CD4-positive, CD25-positive, alpha-beta regulatory T cell (primary cell): ENCODE measurements at regions not wholly inside any gene's neighbourhood (a gene's known extent, or its start where the extent isn't known, plus 50 kb on each side); places are given as distances from the start of the nearest gene placed in this dataset.

Experiments used
- ATAC-seq, 2 donors: fragments of 150-1000 bp; cut with Tn5 transposase; one replicate each; pipeline ENCODE4 v1.10.0; 2021; ENCODE audit warnings: low read depth in 2 of 2, moderate number of reproducible peaks in 2 of 2, moderate library complexity in 1 of 2
- DNase-seq, 3 donors: peaks; one replicate each; pipeline versions ENCODE4 v3.0.0 to v3.0.0-alpha.2; 2012 to 2022; ENCODE audit warnings: mixed read lengths in 1 of 3
- H3K27ac ChIP-seq: one replicate; pipeline ENCODE4 v1.7.0; 2013; ENCODE audit warnings: mild to moderate bottlenecking, low read length; ENCODE audit not compliant: insufficient read depth, poor library complexity, severe bottlenecking
- H3K27me3 ChIP-seq: one replicate; pipeline ENCODE4 v1.7.0; 2013; ENCODE audit warnings: low read length; ENCODE audit not compliant: control insufficient read depth, insufficient read depth
- H3K36me3 ChIP-seq: one replicate; pipeline ENCODE4 v1.7.0; 2013; ENCODE audit warnings: mild to moderate bottlenecking, low read length, moderate library complexity; ENCODE audit not compliant: control insufficient read depth, insufficient read depth
- H3K4me1 ChIP-seq: 2 replicates; pipeline ENCODE4 v1.7.0; 2013; ENCODE audit warnings: mild to moderate bottlenecking, low read length; ENCODE audit not compliant: insufficient read depth, control insufficient read depth, poor library complexity, severe bottlenecking
- H3K4me3 ChIP-seq: one replicate; pipeline ENCODE4 v1.7.0; 2013; ENCODE audit warnings: low read depth, mild to moderate bottlenecking, low read length, moderate library complexity
- H3K9me3 ChIP-seq, 2 experiments: 1 replicate in 1 of 2; 2 replicates in 1 of 2; pipeline ENCODE4 v1.7.0; 2013; ENCODE audit warnings: low read length in 2 of 2, mild to moderate bottlenecking in 1 of 2, moderate library complexity in 1 of 2; ENCODE audit not compliant: control insufficient read depth in 2 of 2
- H3K27ac Mint-ChIP-seq, 3 donors: one replicate each; pipeline ENCODE4 v1.8.0; 2020 to 2022; ENCODE audit warnings: mild to moderate bottlenecking in 3 of 3, mixed read lengths in 3 of 3, moderate library complexity in 2 of 3
- H3K27me3 Mint-ChIP-seq: one replicate; pipeline ENCODE4 v1.8.0; 2022; ENCODE audit warnings: mild to moderate bottlenecking, mixed read lengths
- H3K36me3 Mint-ChIP-seq: one replicate; pipeline ENCODE4 v1.8.0; 2020; ENCODE audit warnings: mixed read lengths
- H3K4me1 Mint-ChIP-seq, 4 donors: one replicate each; pipeline ENCODE4 v1.8.0; 2020 to 2022; ENCODE audit warnings: mixed read lengths in 4 of 4, mild to moderate bottlenecking in 1 of 4
- H3K4me3 Mint-ChIP-seq, 4 donors: one replicate each; pipeline ENCODE4 v1.8.0; 2020 to 2022; ENCODE audit warnings: mild to moderate bottlenecking in 4 of 4, mixed read lengths in 4 of 4, moderate library complexity in 3 of 4
- H3K9me3 Mint-ChIP-seq, 7 donors: one replicate each; pipeline ENCODE4 v1.8.0; 2020 to 2022; ENCODE audit warnings: mixed read lengths in 7 of 7, mild to moderate bottlenecking in 3 of 7, moderate library complexity in 2 of 7

GRCh38 chr4:89534356-89534755, 226.8 kb upstream of the GPRIN3 start:
- no peak overlapping the region for H3K27ac Mint-ChIP-seq
- Histone ChIP-seq H3K9me3 (no peaks in the 10 kb centered on the region), H3K27ac (no peak overlapping the region), H3K36me3 (no peaks in the 10 kb centered on the region), H3K27me3 (peaks cover 3% of the 10 kb centered on the region), H3K4me3 (no peak overlapping the region), H3K4me1 (no peaks in the 10 kb centered on the region)
- H3K27me3 Mint-ChIP-seq, result peaks cover 9% of the 10 kb centered on the region
- H3K36me3 Mint-ChIP-seq, result no peaks in the 10 kb centered on the region
- H3K9me3 Mint-ChIP-seq, result peaks cover 0 to 5% (median 1%) of the 10 kb centered on the region in 7 donors
- no peak overlapping the region for H3K4me3 Mint-ChIP-seq
- no peak for DNase-seq
- no peak for ATAC-seq
- peaks cover 0 to 3% (median 0%) of the 10 kb centered on the region in 4 donors for H3K4me1 Mint-ChIP-seq

GRCh38 chr4:89531932-89532640, 224.5 kb upstream of the GPRIN3 start:
- H3K27me3 Mint-ChIP-seq, result peaks cover 13% of the 10 kb centered on the region
- peaks cover 0 to 13% (median 6%) of the 10 kb centered on the region in 4 donors for H3K4me1 Mint-ChIP-seq
- H3K27ac Mint-ChIP-seq, result no peak overlapping the region
- H3K4me3 Mint-ChIP-seq, result no peak overlapping the region
- peaks cover 0 to 5% (median 0%) of the 10 kb centered on the region in 7 donors for H3K9me3 Mint-ChIP-seq
- Histone ChIP-seq H3K9me3 (no peaks in the 10 kb centered on the region), H3K27ac (no peak overlapping the region), H3K27me3 (peaks cover 3% of the 10 kb centered on the region), H3K4me1 (no peaks in the 10 kb centered on the region), H3K4me3 (no peak overlapping the region), H3K36me3 (no peaks in the 10 kb centered on the region)
- H3K36me3 Mint-ChIP-seq, result no peaks in the 10 kb centered on the region
- ATAC-seq (no peak), DNase-seq (no peak)

- peaks cover 0 to 13% (median 6%) of the 10 kb centered on the region in 4 donors for H3K4me1 Mint-ChIP-seq
- Histone ChIP-seq H3K27me3 (peaks cover 8% of the 10 kb centered on the region), H3K4me1 (no peaks in the 10 kb centered on the region), H3K27ac (no peak overlapping the region), H3K4me3 (no peak overlapping the region), H3K9me3 (no peaks in the 10 kb centered on the region), H3K36me3 (no peaks in the 10 kb centered on the region)
- H3K36me3 Mint-ChIP-seq, result no peaks in the 10 kb centered on the region
- DNase-seq (peak in 2 of 3 donors; percentile 5 to 47), ATAC-seq (peak; percentile 34 to 71)
- peaks cover 21% of the 10 kb centered on the region for H3K27me3 Mint-ChIP-seq
- peak overlapping the region in 1 of 3 donors; percentile 44 for H3K27ac Mint-ChIP-seq
- H3K4me3 Mint-ChIP-seq, result peak overlapping the region in 1 of 4 donors; percentile 18
- peaks cover 0 to 3% (median 0%) of the 10 kb centered on the region in 7 donors for H3K9me3 Mint-ChIP-seq
Measured at GRCh38 chr4:89528526-89529133, 221.0 kb upstream of the GPRIN3 start.

GRCh38 chr4:89521826-89522225, 214.2 kb upstream of the GPRIN3 start:
- peaks cover 21% of the 10 kb centered on the region for H3K27me3 ChIP-seq
- no peak overlapping the region for H3K27ac Mint-ChIP-seq
- no peak overlapping the region for H3K4me3 Mint-ChIP-seq
- H3K4me3 ChIP-seq, result no peak overlapping the region
- no peaks in the 10 kb centered on the region for H3K9me3 ChIP-seq
- no peaks in the 10 kb centered on the region for H3K4me1 ChIP-seq
- no peaks in the 10 kb centered on the region for H3K36me3 Mint-ChIP-seq
- DNase-seq, result no peak
- peaks cover 0 to 3% (median 0%) of the 10 kb centered on the region in 7 donors for H3K9me3 Mint-ChIP-seq
- no peak for ATAC-seq
- no peaks in the 10 kb centered on the region for H3K36me3 ChIP-seq
- H3K27ac ChIP-seq, result no peak overlapping the region
- peaks cover 0 to 3% (median 0%) of the 10 kb centered on the region in 4 donors for H3K4me1 Mint-ChIP-seq
- H3K27me3 Mint-ChIP-seq, result peaks cover 35% of the 10 kb centered on the region

GRCh38 chr4:89519771-89520320, 212.2 kb upstream of the GPRIN3 start:
- Histone ChIP-seq H3K4me1 (no peaks in the 10 kb centered on the region), H3K27ac (no peak overlapping the region), H3K9me3 (no peaks in the 10 kb centered on the region), H3K4me3 (no peak overlapping the region), H3K36me3 (no peaks in the 10 kb centered on the region), H3K27me3 (peaks cover 24% of the 10 kb centered on the region)
- Mint-ChIP-seq H3K4me3 (no peak overlapping the region), H3K36me3 (no peaks in the 10 kb centered on the region), H3K27me3 (peaks cover 47% of the 10 kb centered on the region), H3K4me1 (no peaks in the 10 kb centered on the region), H3K9me3 (peaks cover 0 to 3% (median 0%) of the 10 kb centered on the region in 7 donors), H3K27ac (no peak overlapping the region)
- DNase-seq, result no peak
- ATAC-seq, result no peak

- DNase-seq (no peak), ATAC-seq (no peak)
- no peak overlapping the region for H3K27ac Mint-ChIP-seq
- peaks cover 24% of the 10 kb centered on the region for H3K27me3 ChIP-seq
- H3K36me3 Mint-ChIP-seq, result no peaks in the 10 kb centered on the region
- no peak overlapping the region for H3K27ac ChIP-seq
- H3K4me1 ChIP-seq, result no peaks in the 10 kb centered on the region
- H3K4me3 Mint-ChIP-seq, result no peak overlapping the region
- H3K4me1 Mint-ChIP-seq, result no peaks in the 10 kb centered on the region
- H3K9me3 Mint-ChIP-seq, result peaks cover 0 to 1% (median 0%) of the 10 kb centered on the region in 7 donors
- H3K9me3 ChIP-seq, result no peaks in the 10 kb centered on the region
- H3K36me3 ChIP-seq, result no peaks in the 10 kb centered on the region
- no peak overlapping the region for H3K4me3 ChIP-seq
- peaks cover 41% of the 10 kb centered on the region for H3K27me3 Mint-ChIP-seq
Measured at GRCh38 chr4:89518259-89518658, 210.7 kb upstream of the GPRIN3 start.

- H3K36me3 Mint-ChIP-seq, result no peaks in the 10 kb centered on the region
- H3K36me3 ChIP-seq, result no peaks in the 10 kb centered on the region
- no peak overlapping the region for H3K4me3 ChIP-seq
- DNase-seq (no peak), ATAC-seq (no peak)
- H3K27me3 Mint-ChIP-seq, result peaks cover 39% of the 10 kb centered on the region
- H3K27ac ChIP-seq, result no peak overlapping the region
- H3K27ac Mint-ChIP-seq, result no peak overlapping the region
- H3K9me3 ChIP-seq, result no peaks in the 10 kb centered on the region
- H3K4me1 ChIP-seq, result no peaks in the 10 kb centered on the region
- peaks cover 20% of the 10 kb centered on the region for H3K27me3 ChIP-seq
- no peak overlapping the region for H3K4me3 Mint-ChIP-seq
- H3K9me3 Mint-ChIP-seq, result peaks cover 0 to 1% (median 0%) of the 10 kb centered on the region in 7 donors
- H3K4me1 Mint-ChIP-seq, result peaks cover 2 to 3% (median 3%) of the 10 kb centered on the region in 4 donors
Measured at GRCh38 chr4:89514811-89515210, 207.2 kb upstream of the GPRIN3 start.
